ENCODE measurements at regions not wholly inside any gene's neighbourhood (a gene's known extent, or its start where the extent isn't known, plus 50 kb on each side); places are given as distances from the start of the nearest gene placed in this dataset.

DNA sequence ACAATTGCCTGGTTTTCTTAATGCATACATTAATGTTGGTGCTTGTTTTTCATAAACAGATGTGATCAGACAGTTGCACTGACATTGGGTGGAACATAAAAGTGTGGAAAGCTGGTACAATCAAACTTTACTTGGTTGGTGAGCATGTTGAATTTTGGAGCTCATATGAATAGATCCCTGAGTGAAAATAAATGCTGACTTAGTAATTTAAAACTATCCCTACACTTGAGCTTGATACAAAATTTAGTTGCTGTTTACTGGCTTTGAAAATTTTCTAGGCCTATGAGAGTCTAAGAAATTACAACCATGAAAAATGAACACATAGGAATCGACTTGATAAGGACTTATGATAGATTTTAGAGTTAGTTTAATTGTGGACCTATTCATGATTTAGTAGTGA is 551.8 kb upstream of the PABPC4L start:
- TF ChIP-seq POLR2A (IDR thresholded peaks at IDR 0.05; ENCODE audit: low read length) (no peak), GATA1 (IDR thresholded peaks at IDR 0.05; ENCODE audit: low read depth, low read length) (no peak)
